Stomach (tissue), 8 donors: ENCODE measurements at regions not wholly inside any gene's neighbourhood (a gene's known extent, or its start where the extent isn't known, plus 50 kb on each side); places are given as distances from the start of the nearest gene placed in this dataset.

ENCODE experiments used
- DNase-seq, 2 donors: peaks; one replicate each; pipeline versions ENCODE4 v3.0.0 to v3.0.0-alpha.2; 2013 to 2019
- H3K27ac ChIP-seq, 5 donors: fragments of 200-600 bp in 4 of 5; sonication (generic) in 4 of 5; one replicate each; pipeline ENCODE4 v1.5.1; 2013 to 2019; ENCODE audit warnings: mild to moderate bottlenecking in 1 of 5, moderate library complexity in 1 of 5
- H3K27me3 ChIP-seq, 3 donors: fragments of 200-600 bp; sonication (generic); one replicate each; pipeline ENCODE4 v1.5.1; 2017 to 2019; ENCODE audit warnings: mixed run types in 1 of 3
- H3K36me3 ChIP-seq, 4 donors: fragments of 200-600 bp; sonication (generic); 1 replicate in 3 of 4; 2 replicates in 1 of 4; pipeline ENCODE4 v1.5.1; 2016 to 2019
- H3K4me1 ChIP-seq, 4 donors: fragments of 200-600 bp; sonication (generic); one replicate each; pipeline ENCODE4 v1.5.1; 2016 to 2019
- H3K4me3 ChIP-seq, 4 donors: fragments of 200-600 bp; sonication (generic) in 3 of 4; one replicate each; pipeline ENCODE4 v1.5.1; 2016 to 2019; ENCODE audit warnings: mild to moderate bottlenecking in 1 of 4
- H3K9me3 ChIP-seq, 4 donors: fragments of 200-600 bp; sonication (generic); one replicate each; pipeline ENCODE4 v1.5.1; 2016 to 2019
- CTCF ChIP-seq, 7 experiments: fragments of 450-650 bp in 4 of 7; fragments of 200-600 bp in 3 of 7; sonication (generic) in 3 of 7; IDR thresholded peaks; one replicate each; pipeline ENCODE4 v1.5.1; 2016 to 2019; ENCODE audit warnings: antibody characterized with exemption in 7 of 7, control low read depth in 2 of 7, mild to moderate bottlenecking in 1 of 7
- EP300 ChIP-seq: sonication (generic); formaldehyde crosslinking; IDR thresholded peaks from one replicate; pipeline ENCODE4 v1.6.1; 2017; ENCODE audit warnings: antibody characterized with exemption
- POLR2A ChIP-seq, 4 donors: fragments of 450-650 bp; IDR thresholded peaks; one replicate each; pipeline ENCODE4 v1.6.1; 2016; ENCODE audit warnings: antibody characterized with exemption in 4 of 4, control low read depth in 2 of 4, mild to moderate bottlenecking in 1 of 4, moderate library complexity in 1 of 4
- POLR2AphosphoS5 ChIP-seq, 3 donors: sonication (generic); formaldehyde crosslinking; IDR thresholded peaks; one replicate each; pipeline ENCODE4 v1.6.1; 2016; ENCODE audit warnings: antibody characterized with exemption in 3 of 3
- WGBS, 5 donors: extraction: QIAGEN DNeasy Blood & Tissue Kit in 3 of 5; methylation state at CpG; one replicate each; pipeline versions ENCODE4 v1.1.5 to v1.1.7; 2013 to 2018; 5-methylcytosine and 5-hydroxymethylcytosine counted together
- intact Hi-C: fragments of 100-400 bp; cut with DNase I; formaldehyde crosslinking; loops from one replicate; pipeline ENCODE4 v1.15.1; 2023; ENCODE audit warnings: low total_unique reads
- donor health status: healthy with polysubstance abuse.
- donor health status: Bipolar disorder and iron deficiency.
- donor health status: healthy.

DNA sequence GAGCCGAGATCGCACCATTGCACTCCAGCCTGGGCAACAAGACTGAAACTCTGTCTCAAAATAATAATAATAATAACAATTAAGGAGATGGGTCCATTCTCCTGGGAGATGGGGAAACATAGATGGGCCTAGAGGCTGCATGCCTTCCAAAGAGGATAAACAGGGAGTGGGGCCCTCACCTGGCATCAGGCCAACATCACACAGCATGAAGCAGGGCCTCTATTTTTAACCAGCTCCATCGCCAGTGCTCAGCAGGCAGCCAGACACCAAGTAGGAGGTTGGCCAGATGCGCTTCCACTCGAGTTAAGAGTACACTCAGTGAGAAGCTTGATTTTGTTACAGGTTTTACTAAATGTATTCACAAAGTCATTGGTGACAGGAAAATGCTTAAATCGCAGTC is 352.0 kb downstream of the RRAGC start:
- H3K27me3 ChIP-seq = peaks cover 0 to 50% (median 15%) of the 10 kb centered on the region in 3 donors
- no peak overlapping the region for H3K27ac ChIP-seq
- TF ChIP-seq EP300 = no peak
- no peak for TF ChIP-seq CTCF (IDR thresholded peaks at IDR 0.05)
- intact Hi-C loops = no loop called here
- no peak for DNase-seq
- no peak overlapping the region for H3K4me3 ChIP-seq
- H3K9me3 ChIP-seq = no peaks in the 10 kb centered on the region
- H3K4me1 ChIP-seq = peaks cover 0 to 8% (median 0%) of the 10 kb centered on the region in 4 donors
- WGBS, 5 donors = 74 to 86% (median 79%) methylated on average over 6 of the region's 6 CpGs
- no peaks in the 10 kb centered on the region for H3K36me3 ChIP-seq

DNA sequence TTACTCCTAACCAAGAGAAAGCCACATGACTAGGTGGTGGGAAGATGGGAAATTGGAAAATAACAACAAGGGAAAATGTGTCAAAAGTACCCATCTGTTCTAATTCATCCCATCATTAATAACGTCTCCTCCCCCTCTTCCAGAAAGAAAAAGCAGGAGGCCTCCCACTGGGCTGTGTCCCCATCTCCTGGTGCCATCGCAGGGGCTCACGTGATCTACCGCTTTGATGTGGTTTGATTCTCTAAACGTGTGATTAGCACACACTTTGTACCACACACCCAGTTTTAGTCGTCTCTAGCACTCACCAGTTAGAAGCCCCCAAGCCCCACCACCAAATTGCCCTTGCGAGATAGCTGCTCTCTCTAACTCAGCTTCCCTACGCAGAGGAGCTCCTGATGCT is 353.6 kb downstream of the RRAGC start:
- H3K27me3 ChIP-seq = peaks cover 0 to 39% (median 12%) of the 10 kb centered on the region in 3 donors
- no peaks in the 10 kb centered on the region for H3K36me3 ChIP-seq
- 36 to 49% (median 47%) methylated on average over 8 of the region's 8 CpGs for WGBS, 5 donors
- TF ChIP-seq CTCF (IDR thresholded peaks at IDR 0.05) (no peak), POLR2A (IDR thresholded peaks at IDR 0.05) (no peak), EP300 (no peak), POLR2AphosphoS5 (IDR thresholded peaks at IDR 0.05) (no peak)
- H3K4me3 ChIP-seq = no peak overlapping the region
- no peaks in the 10 kb centered on the region for H3K9me3 ChIP-seq
- DNase-seq = no peak
- H3K4me1 ChIP-seq = peaks cover 0 to 8% (median 0%) of the 10 kb centered on the region in 4 donors
- intact Hi-C loops = no loop called here
- no peak overlapping the region for H3K27ac ChIP-seq

DNA sequence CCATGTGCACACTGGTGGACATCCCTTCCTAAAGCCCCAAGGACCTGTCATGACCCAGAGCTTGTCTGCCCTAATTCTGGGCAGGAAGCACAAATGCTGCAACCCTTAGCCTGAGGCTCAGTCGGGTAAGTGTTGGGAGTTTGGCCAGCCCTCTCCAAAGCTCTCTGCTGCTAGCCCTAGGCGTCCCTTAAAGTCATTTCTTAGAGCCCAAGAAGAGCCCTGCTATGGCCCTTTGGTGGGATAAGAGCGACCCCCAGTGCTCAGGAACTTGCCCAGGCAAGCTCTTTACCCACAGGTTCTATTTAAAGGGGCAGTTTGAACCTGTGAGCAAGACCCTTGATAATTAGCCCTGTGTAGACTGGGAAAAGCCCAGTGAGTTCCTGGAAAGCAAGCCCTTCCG is 356.8 kb downstream of the RRAGC start:
- no peaks in the 10 kb centered on the region for H3K9me3 ChIP-seq
- H3K4me1 ChIP-seq = no peaks in the 10 kb centered on the region
- no peak overlapping the region for H3K27ac ChIP-seq
- H3K27me3 ChIP-seq = peaks cover 0 to 40% (median 8%) of the 10 kb centered on the region in 3 donors
- WGBS, 5 donors = 35 to 48% (median 41%) methylated on average over 4 of the region's 4 CpGs
- no peak for DNase-seq
- H3K4me3 ChIP-seq = no peak overlapping the region
- H3K36me3 ChIP-seq = no peaks in the 10 kb centered on the region
- TF ChIP-seq POLR2AphosphoS5 (IDR thresholded peaks at IDR 0.05) (no peak), CTCF (IDR thresholded peaks at IDR 0.05) (no peak), POLR2A (IDR thresholded peaks at IDR 0.05) (no peak), EP300 (no peak)
- intact Hi-C loops = no loop called here

DNA sequence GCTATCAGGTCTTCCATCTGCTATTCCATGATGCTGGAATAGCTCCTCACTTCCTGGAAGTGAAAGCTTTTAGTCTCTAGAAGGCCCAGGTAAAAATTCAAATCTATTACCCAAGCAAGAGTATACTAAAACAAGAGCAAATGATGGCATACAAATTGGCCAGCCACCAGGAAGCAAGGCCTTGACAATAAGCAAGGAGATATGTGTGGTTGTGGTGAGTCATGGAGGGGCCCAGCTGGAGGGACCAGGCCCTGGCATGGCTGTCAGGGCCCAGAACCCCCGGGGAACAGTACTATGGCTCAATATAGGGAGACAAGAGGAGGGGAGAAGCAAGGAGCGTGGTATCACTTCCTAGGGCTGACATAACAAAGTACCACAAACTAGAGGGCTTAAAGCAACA is 358.7 kb downstream of the RRAGC start:
- Histone ChIP-seq H3K27me3 (peaks cover 0 to 37% (median 8%) of the 10 kb centered on the region in 3 donors), H3K27ac (no peak overlapping the region), H3K4me1 (no peaks in the 10 kb centered on the region), H3K9me3 (no peaks in the 10 kb centered on the region), H3K4me3 (no peak overlapping the region), H3K36me3 (no peaks in the 10 kb centered on the region)
- intact Hi-C loops = no loop called here
- TF ChIP-seq EP300 (no peak), CTCF (IDR thresholded peaks at IDR 0.05) (no peak), POLR2AphosphoS5 (IDR thresholded peaks at IDR 0.05) (no peak), POLR2A (IDR thresholded peaks at IDR 0.05) (no peak)
- no peak for DNase-seq
- 53 to 72% (median 64%) methylated on average over 2 of the region's 2 CpGs for WGBS, 5 donors
